ENCODE measurements at regions not wholly inside any gene's neighbourhood (a gene's known extent, or its start where the extent isn't known, plus 50 kb on each side); places are given as distances from the start of the nearest gene placed in this dataset.

- Histone ChIP-seq H3K27ac (replicated peaks) (no peak overlapping the region), H3K4me3 (replicated peaks; ENCODE audit: insufficient read depth, low read length) (no peak overlapping the region), H3K27me3 (ENCODE audit: insufficient read depth, poor library complexity, severe bottlenecking) (no peaks in the 10 kb centered on the region)
- TF ChIP-seq CTCF (IDR thresholded peaks at IDR 0.05; ENCODE audit: insufficient read depth, low read length) (no peak), POLR2AphosphoS5 (IDR thresholded peaks at IDR 0.05; ENCODE audit: low read depth) (no peak), SPI1 (IDR thresholded peaks at IDR 0.05; ENCODE audit: borderline replicate concordance, low read depth) (no peak), GABPA (IDR thresholded peaks at IDR 0.05; ENCODE audit: low read depth) (no peak)
- DNase-seq (ENCODE audit: low read depth in 1 of 2, low spot score in 1 of 2) = no peak
Measured at GRCh38 chr21:35281956-35282355, 232.9 kb upstream of the RUNX1 start.

- DNase-seq (ENCODE audit: low read depth in 1 of 2, low spot score in 1 of 2) = no peak
- TF ChIP-seq GABPA (IDR thresholded peaks at IDR 0.05; ENCODE audit: low read depth) = no peak
- no peak for TF ChIP-seq REST (IDR thresholded peaks at IDR 0.05; ENCODE audit: insufficient replicate concordance, low read depth)
- TF ChIP-seq POLR2AphosphoS5 (IDR thresholded peaks at IDR 0.05; ENCODE audit: low read depth) = no peak
- TF ChIP-seq SPI1 (IDR thresholded peaks at IDR 0.05; ENCODE audit: borderline replicate concordance, low read depth) = no peak
- TF ChIP-seq CTCF (IDR thresholded peaks at IDR 0.05; ENCODE audit: insufficient read depth, low read length) = no peak
- Histone ChIP-seq H3K27ac (replicated peaks) (no peak overlapping the region), H3K4me3 (replicated peaks; ENCODE audit: insufficient read depth, low read length) (no peak overlapping the region), H3K27me3 (ENCODE audit: insufficient read depth, poor library complexity, severe bottlenecking) (no peaks in the 10 kb centered on the region)
Measured at GRCh38 chr21:35280231-35280630, 231.1 kb upstream of the RUNX1 start.

- TF ChIP-seq CTCF (IDR thresholded peaks at IDR 0.05; ENCODE audit: insufficient read depth, low read length) = no peak
- no peak for TF ChIP-seq POLR2AphosphoS5 (IDR thresholded peaks at IDR 0.05; ENCODE audit: low read depth)
- no peak for TF ChIP-seq REST (IDR thresholded peaks at IDR 0.05; ENCODE audit: insufficient replicate concordance, low read depth)
- TF ChIP-seq GABPA (IDR thresholded peaks at IDR 0.05; ENCODE audit: low read depth) = no peak
- no peak for TF ChIP-seq SPI1 (IDR thresholded peaks at IDR 0.05; ENCODE audit: borderline replicate concordance, low read depth)
- no peak for DNase-seq (ENCODE audit: low read depth in 1 of 2, low spot score in 1 of 2)
- no peaks in the 10 kb centered on the region for H3K27me3 ChIP-seq (ENCODE audit: insufficient read depth, poor library complexity, severe bottlenecking)
- no peak overlapping the region for H3K4me3 ChIP-seq (replicated peaks; ENCODE audit: insufficient read depth, low read length)
- H3K27ac ChIP-seq (replicated peaks) = no peak overlapping the region
Measured at GRCh38 chr21:35275776-35276175, 226.7 kb upstream of the RUNX1 start.

GRCh38 chr21:35274923-35275322, 225.8 kb upstream of the RUNX1 start:
- H3K4me3 ChIP-seq (replicated peaks; ENCODE audit: insufficient read depth, low read length) = no peak overlapping the region
- no peak overlapping the region for H3K27ac ChIP-seq (replicated peaks)
- DNase-seq (ENCODE audit: low read depth in 1 of 2, low spot score in 1 of 2) = no peak
- H3K27me3 ChIP-seq (ENCODE audit: insufficient read depth, poor library complexity, severe bottlenecking) = no peaks in the 10 kb centered on the region
- TF ChIP-seq SPI1 (IDR thresholded peaks at IDR 0.05; ENCODE audit: borderline replicate concordance, low read depth) (no peak), POLR2AphosphoS5 (IDR thresholded peaks at IDR 0.05; ENCODE audit: low read depth) (no peak), GABPA (IDR thresholded peaks at IDR 0.05; ENCODE audit: low read depth) (no peak), REST (IDR thresholded peaks at IDR 0.05; ENCODE audit: insufficient replicate concordance, low read depth) (no peak), CTCF (IDR thresholded peaks at IDR 0.05; ENCODE audit: insufficient read depth, low read length) (no peak)

Data from HL-60 (cell line).